ENCODE measurements at regions not wholly inside any gene's neighbourhood (a gene's known extent, or its start where the extent isn't known, plus 50 kb on each side); places are given as distances from the start of the nearest gene placed in this dataset.

- no peak for TF ChIP-seq CTCF (IDR thresholded peaks at IDR 0.05; ENCODE audit: partially characterized antibody, unreplicated experiment)
- DNase-seq: no peak
- Mint-ChIP-seq H3K36me3 (ENCODE audit: unreplicated experiment) (no peaks in the 10 kb centered on the region), H3K27me3 (ENCODE audit: unreplicated experiment) (peaks cover 2% of the 10 kb centered on the region), H3K4me3 (ENCODE audit: unreplicated experiment) (no peak overlapping the region), H3K9me3 (ENCODE audit: unreplicated experiment) (no peaks in the 10 kb centered on the region), H3K4me1 (ENCODE audit: low read depth, unreplicated experiment) (peaks cover 2% of the 10 kb centered on the region), H3K27ac (ENCODE audit: unreplicated experiment) (no peak overlapping the region)
These were observed 249.4 kb downstream of the EPHA4 start for GRCh38 chr2:221322741-221323140.

- Mint-ChIP-seq H3K27me3 (ENCODE audit: unreplicated experiment) (peaks cover 2% of the 10 kb centered on the region), H3K27ac (ENCODE audit: unreplicated experiment) (no peak overlapping the region), H3K4me3 (ENCODE audit: unreplicated experiment) (no peak overlapping the region)
These were observed 248.6 kb downstream of the EPHA4 start for GRCh38 chr2:221323513-221323912.

GRCh38 chr2:221330436-221330835 is 241.7 kb downstream of the EPHA4 start:
- H3K4me1 Mint-ChIP-seq (ENCODE audit: low read depth, unreplicated experiment): no peaks in the 10 kb centered on the region
- H3K27ac Mint-ChIP-seq (ENCODE audit: unreplicated experiment): no peak overlapping the region
- no peak for TF ChIP-seq CTCF (IDR thresholded peaks at IDR 0.05; ENCODE audit: partially characterized antibody, unreplicated experiment)
- no peak for DNase-seq
- no peaks in the 10 kb centered on the region for H3K36me3 Mint-ChIP-seq (ENCODE audit: unreplicated experiment)
- H3K4me3 Mint-ChIP-seq (ENCODE audit: unreplicated experiment): no peak overlapping the region
- H3K27me3 Mint-ChIP-seq (ENCODE audit: unreplicated experiment): peaks cover 2% of the 10 kb centered on the region
- peaks cover 2% of the 10 kb centered on the region for H3K9me3 Mint-ChIP-seq (ENCODE audit: unreplicated experiment)

More at GRCh38 chr2:221323513-221323912, 248.6 kb downstream of the EPHA4 start:
- H3K36me3 Mint-ChIP-seq (ENCODE audit: unreplicated experiment): no peaks in the 10 kb centered on the region
- peaks cover 2% of the 10 kb centered on the region for H3K4me1 Mint-ChIP-seq (ENCODE audit: low read depth, unreplicated experiment)
- H3K9me3 Mint-ChIP-seq (ENCODE audit: unreplicated experiment): no peaks in the 10 kb centered on the region
- no peak for TF ChIP-seq CTCF (IDR thresholded peaks at IDR 0.05; ENCODE audit: partially characterized antibody, unreplicated experiment)
- no peak for DNase-seq

- Mint-ChIP-seq H3K9me3 (ENCODE audit: unreplicated experiment) (peaks cover 2% of the 10 kb centered on the region), H3K27ac (ENCODE audit: unreplicated experiment) (no peak overlapping the region), H3K27me3 (ENCODE audit: unreplicated experiment) (no peaks in the 10 kb centered on the region), H3K36me3 (ENCODE audit: unreplicated experiment) (no peaks in the 10 kb centered on the region), H3K4me3 (ENCODE audit: unreplicated experiment) (no peak overlapping the region), H3K4me1 (ENCODE audit: low read depth, unreplicated experiment) (no peaks in the 10 kb centered on the region)
- DNase-seq: no peak
- TF ChIP-seq CTCF (IDR thresholded peaks at IDR 0.05; ENCODE audit: partially characterized antibody, unreplicated experiment): no peak
These were observed 237.5 kb downstream of the EPHA4 start for GRCh38 chr2:221334481-221335218.

GRCh38 chr2:221335219-221335752 is 236.8 kb downstream of the EPHA4 start:
- no peaks in the 10 kb centered on the region for H3K4me1 Mint-ChIP-seq (ENCODE audit: low read depth, unreplicated experiment)
- H3K4me3 Mint-ChIP-seq (ENCODE audit: unreplicated experiment): no peak overlapping the region
- no peaks in the 10 kb centered on the region for H3K36me3 Mint-ChIP-seq (ENCODE audit: unreplicated experiment)
- H3K9me3 Mint-ChIP-seq (ENCODE audit: unreplicated experiment): peaks cover 2% of the 10 kb centered on the region
- peaks cover 2% of the 10 kb centered on the region for H3K27me3 Mint-ChIP-seq (ENCODE audit: unreplicated experiment)
- TF ChIP-seq CTCF (IDR thresholded peaks at IDR 0.05; ENCODE audit: partially characterized antibody, unreplicated experiment): no peak
- no peak overlapping the region for H3K27ac Mint-ChIP-seq (ENCODE audit: unreplicated experiment)
- no peak for DNase-seq
